ENCODE measurements at regions not wholly inside any gene's neighbourhood (a gene's known extent, or its start where the extent isn't known, plus 50 kb on each side); places are given as distances from the start of the nearest gene placed in this dataset.

GRCh38 chr7:82701949-82702348, 258.4 kb upstream of the CACNA2D1 start:
- Histone ChIP-seq H3K4me1 (ENCODE audit: insufficient read depth, low read length) (no peaks in the 10 kb centered on the region; the same call in 1 of the 2 replicates), H3K4me3 (ENCODE audit: low read length) (no peak overlapping the region), H3K9me3 (ENCODE audit: insufficient read depth, low read depth, low read length) (no peaks in the 10 kb centered on the region)

GRCh38 chr7:82700741-82701140, 257.2 kb upstream of the CACNA2D1 start:
- Histone ChIP-seq H3K9ac (ENCODE audit: low read depth, low read length) (no peak overlapping the region), H3K36me3 (ENCODE audit: insufficient read depth, low read depth, low read length) (no peaks in the 10 kb centered on the region), H3K27me3 (ENCODE audit: insufficient read depth, low read length) (no peaks in the 10 kb centered on the region), H3K4me1 (ENCODE audit: insufficient read depth, low read length) (no peaks in the 10 kb centered on the region; the same call in 1 of the 2 replicates), H3K9me3 (ENCODE audit: insufficient read depth, low read depth, low read length) (no peaks in the 10 kb centered on the region), H3K4me3 (ENCODE audit: low read length) (no peak overlapping the region), H3K27ac (ENCODE audit: low read length) (no peak overlapping the region)

More at GRCh38 chr7:82701949-82702348, 258.4 kb upstream of the CACNA2D1 start:
- Histone ChIP-seq H3K27ac (ENCODE audit: low read length) (no peak overlapping the region), H3K27me3 (ENCODE audit: insufficient read depth, low read length) (no peaks in the 10 kb centered on the region), H3K36me3 (ENCODE audit: insufficient read depth, low read depth, low read length) (no peaks in the 10 kb centered on the region), H3K9ac (ENCODE audit: low read depth, low read length) (no peak overlapping the region)

- no peak overlapping the region for H3K27ac ChIP-seq (ENCODE audit: low read length)
- no peaks in the 10 kb centered on the region for H3K27me3 ChIP-seq (ENCODE audit: insufficient read depth, low read length)
- H3K36me3 ChIP-seq (ENCODE audit: insufficient read depth, low read depth, low read length) = no peaks in the 10 kb centered on the region
- no peaks in the 10 kb centered on the region for H3K9me3 ChIP-seq (ENCODE audit: insufficient read depth, low read depth, low read length)
- no peaks in the 10 kb centered on the region for H3K4me1 ChIP-seq (ENCODE audit: insufficient read depth, low read length)
- no peak overlapping the region for H3K4me3 ChIP-seq (ENCODE audit: low read length)
- no peak overlapping the region for H3K9ac ChIP-seq (ENCODE audit: low read depth, low read length)
Observed at GRCh38 chr7:82699773-82700186, 256.2 kb upstream of the CACNA2D1 start.

- Histone ChIP-seq H3K27me3 (ENCODE audit: insufficient read depth, low read length) (no peaks in the 10 kb centered on the region), H3K9ac (ENCODE audit: low read depth, low read length) (no peak overlapping the region), H3K36me3 (ENCODE audit: insufficient read depth, low read depth, low read length) (no peaks in the 10 kb centered on the region), H3K4me1 (ENCODE audit: insufficient read depth, low read length) (no peaks in the 10 kb centered on the region), H3K4me3 (ENCODE audit: low read length) (no peak overlapping the region), H3K27ac (ENCODE audit: low read length) (no peak overlapping the region), H3K9me3 (ENCODE audit: insufficient read depth, low read depth, low read length) (no peaks in the 10 kb centered on the region)
Observed at GRCh38 chr7:82697897-82698296, 254.3 kb upstream of the CACNA2D1 start.

- Histone ChIP-seq H3K9ac (ENCODE audit: low read depth, low read length) (no peak overlapping the region), H3K4me1 (ENCODE audit: insufficient read depth, low read length) (no peaks in the 10 kb centered on the region), H3K4me3 (ENCODE audit: low read length) (no peak overlapping the region), H3K36me3 (ENCODE audit: insufficient read depth, low read depth, low read length) (no peaks in the 10 kb centered on the region), H3K9me3 (ENCODE audit: insufficient read depth, low read depth, low read length) (no peaks in the 10 kb centered on the region), H3K27me3 (ENCODE audit: insufficient read depth, low read length) (no peaks in the 10 kb centered on the region), H3K27ac (ENCODE audit: low read length) (no peak overlapping the region)
Observed at GRCh38 chr7:82696631-82697030, 253.1 kb upstream of the CACNA2D1 start.

- no peaks in the 10 kb centered on the region for H3K9me3 ChIP-seq (ENCODE audit: insufficient read depth, low read depth, low read length)
- H3K27me3 ChIP-seq (ENCODE audit: insufficient read depth, low read length) = no peaks in the 10 kb centered on the region
- no peaks in the 10 kb centered on the region for H3K4me1 ChIP-seq (ENCODE audit: insufficient read depth, low read length)
- no peak overlapping the region for H3K27ac ChIP-seq (ENCODE audit: low read length)
- no peak overlapping the region for H3K9ac ChIP-seq (ENCODE audit: low read depth, low read length)
- no peaks in the 10 kb centered on the region for H3K36me3 ChIP-seq (ENCODE audit: insufficient read depth, low read depth, low read length)
- no peak overlapping the region for H3K4me3 ChIP-seq (ENCODE audit: low read length)
Observed at GRCh38 chr7:82694022-82694421, 250.4 kb upstream of the CACNA2D1 start.

- Histone ChIP-seq H3K9me3 (ENCODE audit: insufficient read depth, low read depth, low read length) (no peaks in the 10 kb centered on the region), H3K36me3 (ENCODE audit: insufficient read depth, low read depth, low read length) (no peaks in the 10 kb centered on the region), H3K27ac (ENCODE audit: low read length) (no peak overlapping the region), H3K27me3 (ENCODE audit: insufficient read depth, low read length) (no peaks in the 10 kb centered on the region), H3K9ac (ENCODE audit: low read depth, low read length) (no peak overlapping the region), H3K4me1 (ENCODE audit: insufficient read depth, low read length) (no peaks in the 10 kb centered on the region), H3K4me3 (ENCODE audit: low read length) (no peak overlapping the region)
Observed at GRCh38 chr7:82690929-82691328, 247.4 kb upstream of the CACNA2D1 start.

GRCh38 chr7:82685214-82685613, 241.6 kb upstream of the CACNA2D1 start:
- Histone ChIP-seq H3K4me3 (ENCODE audit: low read length) (no peak overlapping the region), H3K9me3 (ENCODE audit: insufficient read depth, low read depth, low read length) (no peaks in the 10 kb centered on the region), H3K36me3 (ENCODE audit: insufficient read depth, low read depth, low read length) (no peaks in the 10 kb centered on the region), H3K9ac (ENCODE audit: low read depth, low read length) (no peak overlapping the region), H3K27me3 (ENCODE audit: insufficient read depth, low read length) (no peaks in the 10 kb centered on the region), H3K4me1 (ENCODE audit: insufficient read depth, low read length) (no peaks in the 10 kb centered on the region), H3K27ac (ENCODE audit: low read length) (no peak overlapping the region)

- H3K9ac ChIP-seq (ENCODE audit: low read depth, low read length) = no peak overlapping the region
- H3K9me3 ChIP-seq (ENCODE audit: insufficient read depth, low read depth, low read length) = no peaks in the 10 kb centered on the region
- H3K27me3 ChIP-seq (ENCODE audit: insufficient read depth, low read length) = no peaks in the 10 kb centered on the region
- H3K4me1 ChIP-seq (ENCODE audit: insufficient read depth, low read length) = peaks cover 7% of the 10 kb centered on the region
- H3K36me3 ChIP-seq (ENCODE audit: insufficient read depth, low read depth, low read length) = no peaks in the 10 kb centered on the region
- H3K4me3 ChIP-seq (ENCODE audit: low read length) = no peak overlapping the region
- H3K27ac ChIP-seq (ENCODE audit: low read length) = no peak overlapping the region
Observed at GRCh38 chr7:82678716-82679115, 235.1 kb upstream of the CACNA2D1 start.

- Histone ChIP-seq H3K4me1 (ENCODE audit: insufficient read depth, low read length) (peaks cover 7% of the 10 kb centered on the region), H3K9me3 (ENCODE audit: insufficient read depth, low read depth, low read length) (no peaks in the 10 kb centered on the region), H3K27ac (ENCODE audit: low read length) (no peak overlapping the region), H3K27me3 (ENCODE audit: insufficient read depth, low read length) (no peaks in the 10 kb centered on the region), H3K4me3 (ENCODE audit: low read length) (no peak overlapping the region), H3K9ac (ENCODE audit: low read depth, low read length) (no peak overlapping the region), H3K36me3 (ENCODE audit: insufficient read depth, low read depth, low read length) (no peaks in the 10 kb centered on the region)
Observed at GRCh38 chr7:82678259-82678658, 234.7 kb upstream of the CACNA2D1 start.

GRCh38 chr7:82677493-82677892, 233.9 kb upstream of the CACNA2D1 start:
- H3K36me3 ChIP-seq (ENCODE audit: insufficient read depth, low read depth, low read length) = no peaks in the 10 kb centered on the region
- no peak overlapping the region for H3K9ac ChIP-seq (ENCODE audit: low read depth, low read length)
- no peaks in the 10 kb centered on the region for H3K9me3 ChIP-seq (ENCODE audit: insufficient read depth, low read depth, low read length)
- H3K4me3 ChIP-seq (ENCODE audit: low read length) = no peak overlapping the region
- no peaks in the 10 kb centered on the region for H3K27me3 ChIP-seq (ENCODE audit: insufficient read depth, low read length)
- H3K27ac ChIP-seq (ENCODE audit: low read length) = no peak overlapping the region
- peaks cover 7% of the 10 kb centered on the region for H3K4me1 ChIP-seq (ENCODE audit: insufficient read depth, low read length)

- H3K27ac ChIP-seq (ENCODE audit: low read length) = no peak overlapping the region
- no peaks in the 10 kb centered on the region for H3K9me3 ChIP-seq (ENCODE audit: insufficient read depth, low read depth, low read length)
- peaks cover 7% of the 10 kb centered on the region for H3K4me1 ChIP-seq (ENCODE audit: insufficient read depth, low read length)
- H3K27me3 ChIP-seq (ENCODE audit: insufficient read depth, low read length) = no peaks in the 10 kb centered on the region
- no peak overlapping the region for H3K4me3 ChIP-seq (ENCODE audit: low read length)
- H3K9ac ChIP-seq (ENCODE audit: low read depth, low read length) = no peak overlapping the region
- H3K36me3 ChIP-seq (ENCODE audit: insufficient read depth, low read depth, low read length) = no peaks in the 10 kb centered on the region
Observed at GRCh38 chr7:82676777-82677463, 233.3 kb upstream of the CACNA2D1 start.

All from iPS-20b (cell line).